Keratinocyte (primary cell): ENCODE measurements at regions not wholly inside any gene's neighbourhood (a gene's known extent, or its start where the extent isn't known, plus 50 kb on each side); places are given as distances from the start of the nearest gene placed in this dataset.

Experiments
- DNase-seq: peaks from one replicate; pipeline ENCODE4 v3.0.0-alpha.2; 2011; ENCODE audit warnings: low read depth, missing footprints, low spot score
- FAIRE-seq: peaks from 2 replicates; lab custom pipeline; 2011; peaks lifted over from hg19 to GRCh38; lab: Jason Lieb, UNC
- H2AFZ ChIP-seq: 2 replicates; pipeline ENCODE4 v1.6.0; 2012; ENCODE audit warnings: low read length, control low read depth, inconsistent platforms; ENCODE audit not compliant: control insufficient read depth
- H3K27ac ChIP-seq: 2 replicates; pipeline ENCODE4 v1.5.1; 2011; ENCODE audit warnings: low read length; ENCODE audit not compliant: control insufficient read depth, insufficient read depth
- H3K27me3 ChIP-seq: 3 replicates; pipeline ENCODE4 v1.6.0; 2011; ENCODE audit warnings: low read length; ENCODE audit not compliant: control insufficient read depth, insufficient read depth; ENCODE audit errors: extremely low read depth
- H3K36me3 ChIP-seq, 2 experiments: 2 replicates in 1 of 2; 3 replicates in 1 of 2; pipeline ENCODE4 v1.5.1; 2011; ENCODE audit warnings: low read length in 2 of 2, mild to moderate bottlenecking in 1 of 2; ENCODE audit not compliant: control insufficient read depth in 2 of 2, insufficient read depth in 2 of 2; ENCODE audit errors: extremely low read depth in 1 of 2
- H3K4me1 ChIP-seq: 3 replicates; pipeline ENCODE4 v1.5.1; 2011; ENCODE audit warnings: low read length; ENCODE audit not compliant: control insufficient read depth, insufficient read depth; ENCODE audit errors: extremely low read depth
- H3K4me2 ChIP-seq: 3 replicates; pipeline ENCODE4 v1.6.0; 2011; ENCODE audit warnings: low read depth, low read length; ENCODE audit not compliant: control insufficient read depth, insufficient read depth; ENCODE audit errors: extremely low read depth
- H3K4me3 ChIP-seq, 3 experiments: fragments of 200-600 bp in 1 of 3; sonication (generic) in 1 of 3; 2 replicates in 2 of 3; 3 replicates in 1 of 3; pipeline ENCODE4 v1.5.1; 2011 to 2016; ENCODE audit warnings: low read length in 3 of 3, mild to moderate bottlenecking in 3 of 3, control low read depth in 2 of 3, inconsistent platforms in 1 of 3, low read depth in 1 of 3, mixed read lengths in 1 of 3, mixed run types in 1 of 3, moderate library complexity in 1 of 3; ENCODE audit not compliant: control insufficient read depth in 2 of 3, insufficient read depth in 2 of 3; ENCODE audit errors: extremely low read depth in 1 of 3
- H3K79me2 ChIP-seq: 2 replicates; pipeline ENCODE4 v1.6.0; 2012; ENCODE audit warnings: low read length; ENCODE audit not compliant: control insufficient read depth, insufficient read depth
- H3K9ac ChIP-seq: 3 replicates; pipeline ENCODE4 v1.6.0; 2011; ENCODE audit warnings: low read length; ENCODE audit not compliant: control insufficient read depth, insufficient read depth; ENCODE audit errors: extremely low read depth
- H3K9me1 ChIP-seq: 3 replicates; pipeline ENCODE4 v1.6.0; 2011; ENCODE audit warnings: low read length; ENCODE audit not compliant: control insufficient read depth, insufficient read depth; ENCODE audit errors: extremely low read depth
- H3K9me3 ChIP-seq: 2 replicates; pipeline ENCODE4 v1.5.1; 2012; ENCODE audit warnings: low read depth, low read length; ENCODE audit not compliant: control insufficient read depth
- H4K20me1 ChIP-seq: 3 replicates; pipeline ENCODE4 v1.6.0; 2011; ENCODE audit warnings: low read length; ENCODE audit not compliant: control insufficient read depth, insufficient read depth; ENCODE audit errors: extremely low read depth
- CTCF ChIP-seq, 3 experiments: IDR thresholded peaks in 1 of 3; conservative IDR thresholded peaks in 1 of 3; optimal IDR thresholded peaks in 1 of 3; 2 replicates in 2 of 3; 3 replicates in 1 of 3; pipeline versions ENCODE3 to v1.5.1; 2011; ENCODE audit warnings: low read length in 3 of 3, mild to moderate bottlenecking in 3 of 3, moderate library complexity in 2 of 3, control low read depth in 1 of 3, inconsistent platforms in 1 of 3; ENCODE audit not compliant: insufficient read depth in 2 of 3; ENCODE audit errors: extremely low read depth in 1 of 3
- EZH2 ChIP-seq: IDR thresholded peaks from one replicate; pipeline ENCODE4 v1.6.1; 2012; ENCODE audit warnings: inconsistent platforms, mild to moderate bottlenecking, low read length, moderate library complexity
- dilution Hi-C: fragments of 300-500 bp; cut with MboI; formaldehyde crosslinking; loops from one replicate; pipeline ENCODE4 v1.7.0; 2020; ENCODE audit warnings: low sequenced_read_pairs; ENCODE audit not compliant: extremely low pct_ligation_motif_present

GRCh38 chr20:40508821-40509220 lies 180.2 kb downstream of the MAFB start:
- FAIRE-seq: no peak
- H3K36me3 ChIP-seq: no peaks in the 10 kb centered on the region
- no peak overlapping the region for H3K27ac ChIP-seq
- H3K9me1 ChIP-seq: no peaks in the 10 kb centered on the region
- no peak overlapping the region for H3K9ac ChIP-seq
- peaks cover 20% of the 10 kb centered on the region for H3K4me1 ChIP-seq
- no peaks in the 10 kb centered on the region for H3K79me2 ChIP-seq
- H3K27me3 ChIP-seq: no peaks in the 10 kb centered on the region
- no peak overlapping the region for H3K4me2 ChIP-seq
- no peaks in the 10 kb centered on the region for H3K9me3 ChIP-seq
- no peak for DNase-seq
- dilution Hi-C loops: no loop called here
- no peak for TF ChIP-seq CTCF (optimal IDR thresholded peaks at IDR 0.05 in 1 of 3, IDR thresholded peaks at IDR 0.05 in 1 of 3, conservative IDR thresholded peaks at IDR 0.05 in 1 of 3; ENCODE audit: extremely low read depth in 1 of 3, insufficient read depth in 2 of 3, low read length in 3 of 3)
- TF ChIP-seq EZH2: no peak
- H3K4me3 ChIP-seq: no peak overlapping the region
- H2AFZ ChIP-seq: no peak overlapping the region
- H4K20me1 ChIP-seq: no peaks in the 10 kb centered on the region

- no peaks in the 10 kb centered on the region for H3K27me3 ChIP-seq
- FAIRE-seq: peak; percentile 85
- H3K9ac ChIP-seq: no peak overlapping the region
Observed at GRCh38 chr20:40506537-40506939, 182.5 kb downstream of the MAFB start.

More at GRCh38 chr20:40506537-40506939, 182.5 kb downstream of the MAFB start:
- TF ChIP-seq EZH2 (no peak), CTCF (optimal IDR thresholded peaks at IDR 0.05 in 1 of 3, IDR thresholded peaks at IDR 0.05 in 1 of 3, conservative IDR thresholded peaks at IDR 0.05 in 1 of 3; ENCODE audit: extremely low read depth in 1 of 3, insufficient read depth in 2 of 3, low read length in 3 of 3) (peak in 2 of 3 experiments; percentile 13 to 60)
- Histone ChIP-seq H3K79me2 (no peaks in the 10 kb centered on the region), H3K4me2 (no peak overlapping the region), H3K9me3 (no peaks in the 10 kb centered on the region), H3K27ac (no peak overlapping the region), H3K36me3 (no peaks in the 10 kb centered on the region), H2AFZ (no peak overlapping the region), H3K9me1 (no peaks in the 10 kb centered on the region), H3K4me1 (peaks cover 17% of the 10 kb centered on the region), H3K4me3 (no peak overlapping the region), H4K20me1 (no peaks in the 10 kb centered on the region)
- dilution Hi-C loops: no loop called here
- peak; percentile 97 for DNase-seq
